ENCODE measurements at regions not wholly inside any gene's neighbourhood (a gene's known extent, or its start where the extent isn't known, plus 50 kb on each side); places are given as distances from the start of the nearest gene placed in this dataset.
"Not testable (repeated sequence)": the region's sequence is repeated elsewhere in the genome, so short reads cannot be mapped to it uniquely, and the experiment has no call there.

DNA sequence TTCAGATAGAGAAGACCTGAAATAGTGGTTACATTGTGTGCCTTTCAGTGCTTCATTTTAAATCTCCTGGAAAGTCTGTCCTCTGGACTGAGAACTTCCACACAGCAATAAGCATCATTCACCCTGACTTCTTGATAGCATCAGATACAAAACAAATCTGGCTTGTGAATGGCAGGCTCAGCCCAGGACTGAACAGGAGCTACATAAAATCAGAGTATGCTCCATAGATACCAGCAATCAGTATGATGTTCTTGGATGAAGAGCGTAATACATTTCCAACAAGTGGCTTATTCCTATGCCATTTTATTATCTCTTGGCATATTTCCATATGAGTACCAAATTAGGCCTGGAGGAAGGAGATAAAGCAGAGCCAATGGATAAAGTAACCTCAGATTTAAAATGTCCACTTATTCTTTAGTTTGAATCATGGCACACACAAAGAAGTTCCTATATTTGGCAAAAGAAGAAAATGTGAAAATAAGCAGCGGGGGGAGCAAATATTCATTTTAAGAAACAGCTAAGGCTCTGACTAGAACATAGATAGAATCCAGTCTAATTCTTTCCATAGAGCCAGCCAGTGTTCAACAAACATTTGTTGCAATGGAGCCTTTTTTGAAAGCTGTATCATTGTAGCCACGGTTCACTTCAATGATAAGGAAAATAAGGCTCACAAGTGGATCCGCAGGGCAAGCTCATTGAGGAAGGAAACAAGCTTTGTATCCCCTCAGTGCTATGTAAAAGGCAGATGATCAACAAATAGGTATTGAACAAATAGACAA, 230.8 kb upstream of the CHAC2 start:
- no peak for DNase-seq

DNA sequence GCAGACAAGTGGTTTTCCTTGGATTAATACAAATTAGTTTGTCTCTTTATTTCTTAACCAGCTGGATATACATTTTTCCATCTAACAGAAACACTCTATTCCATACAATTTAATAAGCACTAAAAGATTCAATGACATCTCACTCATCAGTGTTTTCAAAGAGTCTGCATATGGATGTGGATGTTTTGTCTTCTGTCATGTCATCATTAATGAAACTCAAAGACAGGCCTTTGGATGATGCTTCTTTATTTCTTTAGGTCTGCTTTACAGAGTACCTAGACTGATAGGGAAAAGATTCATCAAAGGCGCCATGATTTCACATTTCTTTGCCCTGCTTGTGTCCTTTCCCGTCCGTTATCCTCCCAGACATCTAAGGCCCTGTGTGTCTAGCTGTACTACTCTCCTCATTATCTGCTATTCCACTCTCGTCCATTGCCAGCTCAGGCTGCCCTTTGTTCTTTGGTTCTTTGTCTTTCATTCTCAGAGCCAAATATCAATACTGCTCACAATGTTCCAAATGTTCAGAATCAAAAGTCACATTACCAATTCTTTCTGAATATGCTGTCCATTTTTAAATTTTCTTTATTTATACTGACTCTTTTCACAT, 232.3 kb upstream of the CHAC2 start:
- DNase-seq: no peak

DNA sequence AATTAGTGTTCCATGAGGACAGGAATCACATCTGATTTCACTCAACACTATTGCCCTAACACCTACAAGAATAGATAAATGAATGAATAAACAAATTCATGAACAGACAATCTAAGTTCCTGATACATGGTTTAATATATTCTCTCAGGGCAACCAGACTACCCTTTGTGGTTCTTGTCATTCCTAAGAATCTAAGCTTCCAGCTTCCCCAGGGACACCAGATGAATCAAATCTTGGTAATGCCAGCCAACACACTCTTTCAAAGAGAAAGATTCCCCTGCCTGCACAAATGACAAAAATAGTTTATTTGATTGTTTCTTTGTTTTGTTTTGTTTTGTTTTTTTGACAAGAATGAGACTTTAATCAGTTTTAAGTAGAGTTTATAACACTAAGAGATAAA, 237.5 kb upstream of the CHAC2 start:
- no peak for DNase-seq

DNA sequence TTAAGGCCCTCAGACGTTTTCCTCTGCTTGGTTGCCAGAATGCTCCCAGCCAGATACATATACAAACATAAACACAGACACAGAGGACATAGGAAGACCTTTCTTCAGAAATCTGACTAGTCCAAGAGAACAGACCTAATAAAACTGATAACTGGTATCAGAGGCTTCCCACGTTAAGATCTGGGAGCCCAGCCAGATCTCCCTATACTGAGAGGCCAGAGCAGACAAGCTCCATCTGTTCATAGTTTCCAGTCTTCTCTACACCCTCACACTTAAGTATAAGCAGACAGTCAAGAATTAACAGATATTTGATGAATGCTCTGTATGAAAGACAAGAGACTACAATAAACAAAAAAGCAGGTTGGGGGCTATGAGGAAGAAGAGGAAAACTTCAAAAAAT, 240.5 kb upstream of the CHAC2 start:
- no peak for DNase-seq

DNA sequence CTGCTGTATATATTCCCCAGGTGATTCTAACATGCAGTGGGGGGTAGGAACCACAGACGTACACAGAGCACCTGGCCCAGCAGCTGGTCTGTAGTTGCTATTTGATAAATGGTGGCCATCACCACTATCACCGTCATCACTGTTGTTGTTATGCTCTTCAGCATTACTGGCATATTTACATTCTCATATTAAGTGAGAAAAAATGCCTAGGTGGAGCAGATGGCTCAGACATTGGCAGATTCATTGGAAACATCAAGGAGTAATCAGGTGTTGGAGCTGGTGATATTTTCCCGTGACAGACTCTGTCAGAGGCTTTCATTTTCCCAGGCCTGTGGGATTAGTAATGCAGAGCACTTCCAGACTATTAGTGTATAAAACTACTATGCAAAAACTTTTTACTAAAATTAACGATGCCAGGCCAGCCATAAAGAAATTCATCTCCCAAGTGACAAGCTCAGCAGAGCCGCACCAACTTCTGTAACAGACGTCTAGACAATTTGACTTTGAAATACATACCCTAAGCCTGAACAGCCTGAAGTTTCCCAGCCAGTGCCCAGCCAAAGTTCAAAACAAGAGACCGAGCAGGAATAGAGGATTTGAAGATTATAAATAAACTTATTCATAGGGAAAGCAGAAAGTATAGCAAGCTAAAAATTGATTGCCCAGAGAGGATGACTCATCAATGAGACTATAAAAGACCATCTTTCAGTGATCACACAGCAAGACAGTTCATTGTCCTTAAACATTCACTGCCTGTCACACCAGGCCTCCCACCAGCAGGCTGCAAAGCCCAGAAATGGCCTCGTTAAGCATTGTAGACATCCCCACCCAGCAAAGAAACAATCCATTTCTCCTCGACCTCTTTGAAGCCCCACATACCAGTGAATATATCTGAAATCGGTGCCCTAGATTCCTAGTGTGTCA, 247.4 kb upstream of the CHAC2 start:
- no peak for DNase-seq

DNA sequence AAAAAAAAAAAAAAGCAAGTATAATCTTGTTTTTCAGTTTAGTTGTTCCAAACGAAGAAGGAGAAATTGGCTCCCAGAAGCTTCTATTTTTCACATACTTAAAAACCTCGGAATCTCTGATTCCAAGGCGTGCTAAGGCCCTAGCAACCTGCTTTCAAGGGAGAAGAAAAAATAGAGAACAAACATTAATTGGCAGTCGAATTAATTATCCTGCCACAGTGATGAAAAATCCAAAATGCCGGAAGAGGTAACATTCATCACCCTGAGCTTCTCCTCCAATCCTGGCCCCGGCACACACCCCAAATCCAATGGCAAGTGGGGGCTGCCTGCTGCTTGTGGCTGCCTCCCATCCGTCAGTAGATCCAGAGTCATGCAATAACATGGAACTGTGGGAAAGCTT, 250.2 kb upstream of the CHAC2 start:
- no peak for DNase-seq

DNA sequence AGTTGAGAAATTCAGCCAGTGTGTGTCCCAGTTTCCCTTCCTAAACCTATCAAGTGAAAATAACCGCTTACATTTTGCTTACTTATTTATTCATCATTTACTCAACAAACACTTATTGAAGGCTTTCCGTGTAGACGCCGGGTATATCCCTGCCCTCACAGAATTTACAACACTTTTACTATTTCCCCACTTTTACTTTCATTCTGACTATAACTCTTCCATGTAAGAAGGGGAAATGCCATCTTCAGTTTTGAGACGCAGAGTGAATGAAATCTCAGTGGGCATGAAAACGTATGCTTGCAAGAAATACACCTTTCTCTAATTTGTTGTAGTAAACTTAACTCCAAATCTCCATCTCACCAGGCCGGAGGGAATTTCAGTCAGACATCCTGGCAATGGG, 251.0 kb upstream of the CHAC2 start:
- DNase-seq: no peak

DNA sequence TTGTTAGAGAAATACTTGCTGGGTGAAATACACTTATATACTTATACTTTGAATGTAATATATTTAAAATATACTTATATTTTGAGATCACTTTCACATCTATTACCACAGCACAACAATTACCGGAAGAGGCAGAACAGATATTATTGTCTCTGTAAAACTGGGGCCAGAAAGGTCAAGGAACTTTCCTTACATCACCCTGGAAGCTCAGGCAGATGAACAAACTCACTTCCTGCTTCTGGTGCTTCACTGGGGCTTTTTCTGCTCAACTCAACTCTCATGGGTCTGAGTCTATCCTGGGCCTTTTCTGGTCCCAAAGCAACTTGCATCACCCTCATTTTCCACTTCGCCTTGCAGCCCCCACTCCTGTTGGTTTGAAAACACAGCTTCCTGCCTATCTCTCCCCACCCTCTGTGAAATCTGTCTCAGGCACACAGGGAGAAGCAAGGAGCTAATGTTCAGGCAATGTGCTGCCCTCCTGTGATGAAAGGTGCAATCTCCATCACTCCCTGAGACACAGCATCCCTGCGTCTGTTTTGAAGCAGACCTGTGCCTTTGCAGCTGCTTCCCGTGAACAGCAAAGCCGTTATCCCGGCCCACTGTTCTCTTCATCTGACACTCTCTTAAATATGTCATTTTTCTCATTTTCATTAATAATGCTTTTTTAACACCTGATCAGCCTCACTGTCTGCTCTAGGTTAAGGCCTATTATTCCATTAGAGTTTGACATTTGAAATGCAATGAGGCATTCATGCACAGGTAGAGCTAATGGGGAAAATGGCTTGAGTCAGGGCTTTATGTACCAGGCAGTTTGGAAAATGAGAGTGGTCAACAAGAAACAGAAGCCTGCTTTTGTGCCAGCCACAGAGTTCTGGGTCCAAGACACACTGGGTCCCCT, 251.9 kb upstream of the CHAC2 start:
- DNase-seq: no peak

DNA sequence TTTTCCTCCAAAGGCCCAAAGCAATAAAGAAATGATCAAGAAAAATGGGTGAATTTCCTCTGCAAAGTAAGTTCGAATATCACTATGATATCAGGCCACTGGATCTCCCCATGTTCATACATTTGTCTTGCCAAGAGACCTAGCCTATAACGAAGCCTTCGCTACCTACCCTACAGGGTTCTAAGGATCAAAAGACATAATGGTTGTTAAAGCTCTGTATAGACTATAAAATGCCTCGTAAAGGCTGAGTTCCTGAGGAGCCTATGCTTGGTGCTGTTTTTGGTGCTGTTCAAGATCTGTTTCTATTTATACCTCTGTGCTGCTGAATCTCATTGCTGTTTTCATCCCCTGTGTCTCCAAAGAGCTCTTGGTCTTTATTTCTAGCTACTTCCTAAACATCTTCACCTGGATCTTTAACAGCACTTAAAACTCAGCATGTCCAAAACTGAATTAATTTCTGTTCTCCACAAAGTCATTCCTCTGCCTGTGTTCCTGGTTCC, 254.4 kb upstream of the CHAC2 start:
- no peak for DNase-seq

DNA sequence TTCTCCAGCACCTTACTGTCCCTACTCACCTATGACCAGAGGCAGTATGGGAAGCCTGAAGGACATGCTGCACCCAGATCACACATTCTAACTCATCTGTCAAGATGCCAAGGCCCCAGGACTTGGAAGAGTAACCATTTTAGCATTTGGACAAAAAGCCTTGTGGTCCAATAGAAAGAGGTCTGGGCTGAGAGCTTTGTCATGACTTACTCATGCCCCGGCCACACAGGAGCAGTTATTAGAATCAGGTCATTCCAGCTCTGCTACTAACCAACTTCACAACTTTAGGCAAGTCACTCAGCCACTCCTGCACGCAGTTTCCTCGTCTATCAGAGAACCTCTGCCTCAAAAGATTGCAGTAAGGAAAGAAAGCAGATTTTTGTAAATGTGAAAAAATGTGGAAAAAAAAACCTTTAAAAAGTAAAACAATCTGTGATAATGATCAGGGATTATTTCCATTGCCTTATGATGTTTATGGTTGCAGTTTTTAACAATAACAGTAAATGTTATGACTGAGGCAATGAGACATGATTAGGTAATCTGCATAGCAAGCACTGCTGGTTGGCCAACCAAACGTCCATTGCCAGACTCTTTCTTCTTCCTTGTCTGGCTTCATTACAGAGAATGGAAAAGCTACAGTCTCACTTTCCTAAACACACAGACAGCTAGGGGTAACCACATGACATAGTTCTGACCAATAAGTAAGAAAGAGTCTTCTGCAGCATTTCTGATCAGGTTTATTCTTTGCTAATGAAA, 255.4 kb upstream of the CHAC2 start:
- DNase-seq: no peak

DNA sequence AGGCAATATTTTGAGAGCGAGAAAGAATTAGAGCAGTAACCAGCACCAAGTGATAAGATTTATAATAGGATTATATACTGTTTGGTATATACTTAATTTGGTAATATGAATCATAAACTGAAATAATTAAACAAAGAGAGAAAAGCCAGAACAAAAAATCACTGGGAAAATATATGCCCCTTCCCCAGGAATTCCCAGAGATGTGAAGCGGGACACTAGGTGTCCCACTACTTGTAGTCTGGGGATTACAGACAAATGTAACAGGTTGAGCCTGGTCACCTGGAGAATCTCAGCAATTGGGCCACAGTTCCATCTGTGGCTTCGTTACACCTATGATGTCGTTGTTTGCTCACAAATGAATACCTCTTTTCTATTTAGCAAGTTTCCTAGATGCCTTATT, 256.1 kb upstream of the CHAC2 start:
- no peak for DNase-seq

DNA sequence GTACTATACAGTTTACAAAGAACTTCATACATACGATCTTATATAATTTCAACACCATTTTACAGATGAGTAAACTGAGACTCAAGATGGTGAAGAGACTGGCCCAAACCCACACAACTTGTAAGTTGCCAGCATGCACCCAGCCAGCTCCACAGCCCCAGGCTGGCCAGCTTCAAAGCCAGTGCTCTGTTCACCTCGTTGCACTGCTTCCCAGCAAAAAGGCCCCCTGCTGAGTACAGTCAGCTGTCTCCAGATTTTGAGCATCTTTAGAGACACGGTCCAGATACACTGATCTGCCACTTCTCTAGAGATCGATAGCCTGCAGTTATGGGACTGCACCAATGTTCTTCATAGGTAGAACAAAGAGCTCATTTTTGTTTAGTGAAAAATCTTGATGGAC, 257.2 kb upstream of the CHAC2 start:
- no peak for DNase-seq

DNA sequence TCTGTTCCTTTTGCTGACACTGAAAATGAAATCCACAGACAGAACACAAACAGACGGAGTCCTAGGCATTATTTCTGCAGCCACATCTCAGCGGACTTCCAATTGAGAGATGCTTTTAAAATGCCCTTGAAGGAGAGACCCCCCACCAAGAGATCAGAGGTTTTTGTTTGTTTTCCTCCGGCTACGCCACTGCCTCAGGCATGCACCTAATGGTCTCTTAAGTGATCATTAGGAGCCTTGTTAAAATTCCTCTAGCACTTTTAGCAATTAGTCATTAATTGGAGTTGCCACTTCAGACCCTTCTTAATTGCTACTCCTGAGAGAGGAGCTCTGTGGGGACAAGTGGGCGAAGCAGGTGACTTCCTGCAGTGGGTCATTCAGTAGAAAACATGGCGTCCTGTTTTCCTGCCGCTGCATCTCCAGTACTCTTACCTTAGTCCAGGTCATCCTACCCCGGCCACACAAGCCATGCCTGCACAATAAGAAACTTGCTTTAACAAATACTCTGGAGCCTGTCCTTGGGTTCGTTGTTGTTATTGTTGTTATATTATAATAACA, 257.7 kb upstream of the CHAC2 start:
- no peak for DNase-seq

DNA sequence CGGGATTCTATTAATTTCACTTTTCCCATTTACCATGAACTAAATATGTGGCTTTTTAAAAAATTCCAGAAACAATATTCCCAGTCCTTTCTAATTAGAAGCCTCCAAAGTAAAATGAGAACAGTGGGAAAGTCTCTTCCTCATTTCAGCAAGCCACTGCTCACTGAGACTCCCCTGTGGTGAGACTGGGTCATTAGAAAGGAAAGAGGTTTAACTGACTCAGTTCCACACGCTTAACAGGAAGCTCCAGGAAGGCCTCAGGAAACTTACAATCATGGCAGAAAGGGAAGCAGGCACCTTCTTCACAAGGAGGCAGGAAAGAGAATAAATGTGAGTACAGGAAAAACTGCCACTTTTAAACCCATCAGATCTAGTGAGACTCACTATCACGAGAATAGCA, 258.9 kb upstream of the CHAC2 start:
- no peak for DNase-seq

DNA sequence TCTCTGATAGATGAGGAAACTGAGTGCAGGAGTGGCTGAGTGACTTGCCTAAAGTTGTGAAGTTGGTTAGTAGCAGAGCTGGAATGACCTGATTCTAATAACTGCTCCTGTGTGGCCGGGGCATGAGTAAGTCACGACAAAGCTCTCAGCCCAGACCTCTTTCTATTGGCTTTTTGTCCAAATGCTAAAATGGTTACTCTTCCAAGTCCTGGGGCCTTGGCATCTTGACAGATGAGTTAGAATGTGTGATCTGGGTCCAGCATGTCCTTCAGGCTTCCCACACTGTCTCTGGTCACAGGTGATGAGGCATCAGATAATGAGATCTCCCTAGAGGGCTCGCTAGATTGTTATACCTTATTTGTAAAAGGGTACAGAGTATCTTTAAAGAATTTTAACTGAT, 260.5 kb upstream of the CHAC2 start:
- DNase-seq: not testable (repeated sequence)

DNA sequence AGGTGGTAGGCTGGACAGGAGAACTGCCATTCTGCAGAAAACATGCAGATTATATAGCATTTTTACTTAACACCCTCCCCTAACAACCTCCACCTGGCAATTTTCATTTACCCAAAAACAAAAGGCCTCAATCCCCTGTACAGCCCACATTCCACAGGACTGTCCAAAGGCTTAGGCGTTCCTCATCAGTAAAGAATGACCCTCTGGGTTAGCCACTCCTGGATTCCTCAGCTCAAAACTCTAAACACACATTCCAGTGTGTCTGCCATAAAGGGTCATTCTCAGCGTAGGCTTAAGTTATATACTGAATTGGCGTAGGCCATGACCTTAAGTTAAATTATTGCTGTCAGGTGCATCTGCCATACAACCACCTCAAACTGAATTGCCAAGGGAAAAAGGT, 261.8 kb upstream of the CHAC2 start:
- no peak for DNase-seq

DNA sequence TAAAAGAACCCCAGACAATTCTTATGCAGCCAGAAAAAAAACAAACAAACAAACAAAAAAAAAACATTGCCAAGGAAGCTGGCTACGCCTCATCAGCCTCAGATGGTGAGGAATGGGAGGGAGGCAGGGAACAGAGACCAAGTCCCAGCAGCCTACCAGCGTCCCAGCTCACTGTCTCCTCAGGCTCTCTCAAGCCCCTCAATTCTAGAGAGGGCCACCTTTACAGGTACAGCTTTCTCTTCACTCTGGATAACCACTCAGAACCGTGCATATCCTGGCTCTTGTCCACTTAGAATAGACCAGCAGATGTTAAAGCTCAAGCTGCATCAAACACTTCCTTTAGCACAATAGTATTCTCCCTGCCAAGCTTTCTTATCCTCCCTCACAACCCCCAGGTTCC, 263.1 kb upstream of the CHAC2 start:
- DNase-seq: no peak

DNA sequence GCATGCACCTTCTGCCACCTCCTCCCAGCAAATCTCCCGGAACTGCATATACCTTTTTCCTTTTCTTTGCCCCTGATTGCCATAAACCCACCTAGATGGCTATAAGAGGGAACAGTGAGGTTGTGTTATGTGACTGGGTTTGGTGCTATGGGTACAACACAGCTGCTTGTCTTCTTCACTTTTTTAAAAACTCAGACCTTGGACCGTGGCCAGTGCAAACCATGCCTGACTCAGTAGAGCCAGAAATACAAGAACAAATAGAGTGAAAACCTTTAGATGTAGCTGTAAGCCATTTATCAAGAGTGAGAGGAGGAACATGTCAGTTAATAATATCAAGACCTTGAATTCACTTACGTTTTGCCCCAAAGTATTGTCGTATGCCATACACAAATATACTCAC, 267.4 kb upstream of the CHAC2 start:
- no peak for DNase-seq

DNA sequence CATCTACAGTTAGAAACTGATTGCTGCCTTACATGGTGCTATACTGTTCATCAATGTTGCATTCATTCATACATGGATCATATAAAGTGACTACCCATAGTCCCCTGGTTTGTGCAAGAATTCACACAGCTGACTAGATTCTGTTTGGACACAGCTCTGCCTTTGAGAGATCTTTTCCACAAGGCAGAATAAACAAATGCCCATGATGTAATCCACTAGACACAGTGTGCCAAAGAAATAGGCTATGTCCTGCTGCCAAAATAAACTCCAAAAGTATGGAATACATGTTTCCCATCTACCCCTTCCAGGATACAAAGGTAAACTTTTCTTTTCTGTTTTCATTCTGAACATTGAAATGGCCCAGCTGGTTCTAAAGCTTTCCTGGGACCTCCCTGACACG, 269.4 kb upstream of the CHAC2 start:
- no peak for DNase-seq

DNA sequence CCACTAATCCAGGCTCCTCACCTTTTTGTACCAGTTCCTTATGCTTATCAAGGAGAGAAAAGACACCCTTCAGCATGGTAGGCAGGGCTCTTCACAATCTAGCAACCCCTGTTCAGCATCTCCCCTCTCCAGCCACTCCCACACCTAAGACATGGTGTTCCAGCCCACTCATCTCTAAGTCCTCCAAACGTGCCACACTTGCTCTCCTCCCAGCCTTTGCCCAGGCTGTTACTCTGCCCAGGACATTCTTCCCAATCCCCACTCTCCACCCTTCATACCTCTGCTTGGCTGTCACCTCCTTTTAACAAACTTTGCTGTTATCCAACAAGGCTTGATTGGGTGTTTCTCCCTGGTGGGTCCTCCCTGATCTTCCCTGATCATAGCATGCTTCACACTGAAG, 270.6 kb upstream of the CHAC2 start:
- DNase-seq: no peak

DNA sequence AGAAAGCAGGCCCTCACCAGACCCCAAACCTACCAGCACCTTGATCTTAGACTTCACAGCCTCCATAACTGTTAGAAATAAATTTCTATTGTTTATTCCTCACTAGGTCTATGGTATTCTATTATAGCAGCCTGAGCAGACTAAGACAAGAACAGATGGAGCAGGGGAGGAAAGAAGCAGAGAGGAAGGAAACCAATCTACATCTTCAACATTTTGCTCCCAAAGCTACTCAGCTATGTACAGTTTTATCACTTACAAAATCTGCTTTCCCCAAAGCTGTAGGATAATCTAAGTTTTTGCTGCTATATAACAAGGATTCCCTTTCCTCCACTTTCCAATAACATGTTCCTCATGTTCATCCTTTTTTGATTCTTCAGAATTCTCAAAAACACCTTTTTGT, 274.4 kb upstream of the CHAC2 start:
- DNase-seq: no peak

DNA sequence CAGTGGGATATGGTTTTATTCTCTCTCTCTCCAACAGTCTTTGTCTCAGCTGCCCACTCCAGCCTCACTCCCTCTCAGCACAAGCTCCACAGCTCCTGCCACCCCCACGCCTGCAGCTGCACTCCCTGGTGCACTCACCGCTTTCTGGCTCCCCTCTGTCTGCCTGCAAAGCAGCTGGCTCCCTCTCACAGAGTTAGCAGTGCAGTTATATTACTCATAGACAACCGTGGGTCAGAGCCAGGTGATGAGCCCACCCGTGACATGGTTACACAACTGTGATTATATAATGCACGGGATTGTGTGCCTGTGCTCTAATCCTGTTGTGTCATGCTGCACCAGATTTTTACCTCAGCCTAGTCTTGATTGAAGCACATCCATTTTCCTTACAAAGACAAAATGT, 276.9 kb upstream of the CHAC2 start:
- no peak for DNase-seq

Data from activated naive CD4-positive, alpha-beta T cell treated with Interleukin-2 at 50 U/mL for 16 hours (primary cell).